ENCODE measurements at regions not wholly inside any gene's neighbourhood (a gene's known extent, or its start where the extent isn't known, plus 50 kb on each side); places are given as distances from the start of the nearest gene placed in this dataset.

- DNase-seq (ENCODE audit: low read depth): no peak
- no peak for TF ChIP-seq CTCF (IDR thresholded peaks at IDR 0.05; ENCODE audit: low read depth, low read length, missing control alignments)
- no peak overlapping the region for H3K4me3 ChIP-seq (ENCODE audit: low read depth, low read length)
Observed at GRCh38 chr1:217149791-217150190, 426.6 kb upstream of the ESRRG start.

- DNase-seq (ENCODE audit: low read depth): no peak
- no peak overlapping the region for H3K4me3 ChIP-seq (ENCODE audit: low read depth, low read length)
- no peak for TF ChIP-seq CTCF (IDR thresholded peaks at IDR 0.05; ENCODE audit: low read depth, low read length, missing control alignments)
Observed at GRCh38 chr1:217141711-217142110, 418.5 kb upstream of the ESRRG start.

GRCh38 chr1:217140041-217140901, 417.0 kb upstream of the ESRRG start:
- no peak for DNase-seq (ENCODE audit: low read depth)
- no peak overlapping the region for H3K4me3 ChIP-seq (ENCODE audit: low read depth, low read length)
- TF ChIP-seq CTCF (IDR thresholded peaks at IDR 0.05; ENCODE audit: low read depth, low read length, missing control alignments): no peak

- TF ChIP-seq CTCF (IDR thresholded peaks at IDR 0.05; ENCODE audit: low read depth, low read length, missing control alignments): no peak
- H3K4me3 ChIP-seq (ENCODE audit: low read depth, low read length): no peak overlapping the region
Observed at GRCh38 chr1:217139513-217139912, 416.3 kb upstream of the ESRRG start.

GRCh38 chr1:217138799-217139466, 415.7 kb upstream of the ESRRG start:
- no peak for TF ChIP-seq CTCF (IDR thresholded peaks at IDR 0.05; ENCODE audit: low read depth, low read length, missing control alignments)
- H3K4me3 ChIP-seq (ENCODE audit: low read depth, low read length): no peak overlapping the region
- DNase-seq (ENCODE audit: low read depth): no peak

More at GRCh38 chr1:217139513-217139912, 416.3 kb upstream of the ESRRG start:
- DNase-seq (ENCODE audit: low read depth): no peak

GRCh38 chr1:217138173-217138765, 415.0 kb upstream of the ESRRG start:
- DNase-seq (ENCODE audit: low read depth): no peak
- no peak overlapping the region for H3K4me3 ChIP-seq (ENCODE audit: low read depth, low read length)
- TF ChIP-seq CTCF (IDR thresholded peaks at IDR 0.05; ENCODE audit: low read depth, low read length, missing control alignments): no peak

Data from GM12864 (cell line).